ENCODE measurements at regions not wholly inside any gene's neighbourhood (a gene's known extent, or its start where the extent isn't known, plus 50 kb on each side); places are given as distances from the start of the nearest gene placed in this dataset.

- Histone ChIP-seq H3K4me3 (no peak overlapping the region), H3K36me3 (ENCODE audit: low read depth) (no peaks in the 10 kb centered on the region), H3K4me1 (ENCODE audit: low read depth) (no peaks in the 10 kb centered on the region), H3K9me3 (no peaks in the 10 kb centered on the region)
- DNase-seq: no peak
- intact Hi-C loops (cut with DNase I, micrococcal nuclease): no loop called here
- ATAC-seq: no peak
- TF ChIP-seq CTCF (IDR thresholded peaks at IDR 0.05): no peak
These were observed 184.4 kb downstream of the MRPL39 start for GRCh38 chr21:25422610-25423608.

- intact Hi-C loops (cut with DNase I, micrococcal nuclease): no loop called here
- ATAC-seq (peak; percentile 82), DNase-seq (peak in 1 of 3 donors; percentile 50)
- H3K36me3 ChIP-seq (ENCODE audit: low read depth): no peaks in the 10 kb centered on the region
- TF ChIP-seq CTCF (IDR thresholded peaks at IDR 0.05): no peak
- H3K9me3 ChIP-seq: no peaks in the 10 kb centered on the region
- H3K4me1 ChIP-seq (ENCODE audit: low read depth): no peaks in the 10 kb centered on the region
- H3K4me3 ChIP-seq: no peak overlapping the region
These were observed 185.8 kb downstream of the MRPL39 start for GRCh38 chr21:25421321-25422028.

GRCh38 chr21:25420831-25421230 is 186.4 kb downstream of the MRPL39 start:
- ATAC-seq: no peak
- intact Hi-C loops (cut with DNase I, micrococcal nuclease): no loop called here
- no peak for DNase-seq
- H3K36me3 ChIP-seq (ENCODE audit: low read depth): no peaks in the 10 kb centered on the region
- H3K4me3 ChIP-seq: no peak overlapping the region
- no peaks in the 10 kb centered on the region for H3K4me1 ChIP-seq (ENCODE audit: low read depth)
- no peak for TF ChIP-seq CTCF (IDR thresholded peaks at IDR 0.05)
- no peaks in the 10 kb centered on the region for H3K9me3 ChIP-seq

GRCh38 chr21:25416669-25417068 is 190.6 kb downstream of the MRPL39 start:
- DNase-seq: no peak
- no peak for ATAC-seq
- no peak for TF ChIP-seq CTCF (IDR thresholded peaks at IDR 0.05)
- intact Hi-C loops (cut with DNase I, micrococcal nuclease): no loop called here
- Histone ChIP-seq H3K9me3 (peaks cover 7% of the 10 kb centered on the region), H3K36me3 (ENCODE audit: low read depth) (no peaks in the 10 kb centered on the region), H3K4me1 (ENCODE audit: low read depth) (no peaks in the 10 kb centered on the region), H3K4me3 (no peak overlapping the region)

- intact Hi-C loops (cut with DNase I, micrococcal nuclease): no loop called here
- H3K36me3 ChIP-seq (ENCODE audit: low read depth): no peaks in the 10 kb centered on the region
- TF ChIP-seq CTCF (IDR thresholded peaks at IDR 0.05): no peak
- H3K9me3 ChIP-seq: peaks cover 7% of the 10 kb centered on the region
- no peak for ATAC-seq
- H3K4me3 ChIP-seq: no peak overlapping the region
- H3K4me1 ChIP-seq (ENCODE audit: low read depth): no peaks in the 10 kb centered on the region
- DNase-seq: no peak
These were observed 195.2 kb downstream of the MRPL39 start for GRCh38 chr21:25412100-25412499.

Data from mucosa of descending colon (tissue), 3 donors.